GM12874 (cell line): ENCODE measurements at regions not wholly inside any gene's neighbourhood (a gene's known extent, or its start where the extent isn't known, plus 50 kb on each side); places are given as distances from the start of the nearest gene placed in this dataset.

Experiments
- CTCF ChIP-seq: IDR thresholded peaks from 2 replicates; pipeline ENCODE4 v1.5.1; 2011; ENCODE audit warnings: low read depth, mild to moderate bottlenecking, control low read depth, low read length, moderate library complexity; ENCODE audit not compliant: insufficient read depth

GRCh38 chr13:34588362-34588761 lies 353.7 kb upstream of the NBEA start:
- TF ChIP-seq CTCF, result no peak

GRCh38 chr13:34589581-34589980 lies 352.5 kb upstream of the NBEA start:
- no peak for TF ChIP-seq CTCF

DNA sequence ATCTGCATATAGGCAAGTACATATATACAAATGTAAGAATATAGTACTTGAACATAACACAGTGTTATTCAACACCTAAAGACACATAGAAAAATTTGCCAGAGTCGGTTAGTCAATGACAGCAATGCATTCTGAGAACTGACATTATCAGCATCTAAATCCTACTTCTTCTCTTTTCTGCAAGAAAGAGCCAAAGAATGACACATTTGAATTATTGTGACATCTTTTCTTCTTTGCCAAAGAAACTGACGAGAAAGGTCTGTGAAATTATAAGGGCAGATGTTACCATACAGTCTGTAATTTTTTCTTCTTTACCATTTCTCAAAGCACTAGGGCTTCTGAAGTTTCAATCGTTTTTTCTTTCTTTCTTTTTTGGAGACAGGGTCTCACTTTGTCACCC lies 350.9 kb upstream of the NBEA start:
- TF ChIP-seq CTCF, result no peak

GRCh38 chr13:34591900-34592529 lies 350.1 kb upstream of the NBEA start:
- TF ChIP-seq CTCF, result no peak

DNA sequence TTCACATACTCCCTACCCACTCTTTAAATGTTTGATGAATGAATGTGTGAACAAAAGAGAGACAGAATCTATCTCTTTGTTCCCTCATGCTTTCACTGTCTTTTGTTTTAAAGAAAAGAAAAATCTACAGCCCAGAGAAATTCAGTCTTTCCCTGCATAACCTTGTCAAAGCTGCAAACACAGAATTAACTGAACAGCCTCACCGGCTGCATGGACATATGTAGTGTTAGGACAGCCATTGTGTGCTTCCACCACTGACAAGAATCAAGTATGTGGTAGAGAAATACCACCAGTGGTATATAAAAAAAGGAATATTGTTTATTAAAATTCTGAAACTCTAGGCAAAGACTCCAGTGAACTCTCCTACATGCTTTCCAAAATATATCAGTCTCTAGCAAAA lies 348.4 kb upstream of the NBEA start:
- TF ChIP-seq CTCF, result no peak

GRCh38 chr13:34594507-34594906 lies 347.6 kb upstream of the NBEA start:
- TF ChIP-seq CTCF, result no peak

- TF ChIP-seq CTCF, result no peak
Observed at GRCh38 chr13:34608331-34608730, 333.7 kb upstream of the NBEA start.
